IPS-15b (cell line): ENCODE measurements at regions not wholly inside any gene's neighbourhood (a gene's known extent, or its start where the extent isn't known, plus 50 kb on each side); places are given as distances from the start of the nearest gene placed in this dataset.

Experiments used
- H3K27me3 ChIP-seq: one replicate; pipeline ENCODE4 v1.6.1; 2013; ENCODE audit warnings: low read length; ENCODE audit not compliant: control insufficient read depth, insufficient read depth
- H3K36me3 ChIP-seq: one replicate; pipeline ENCODE4 v1.6.1; 2013; ENCODE audit warnings: low read length; ENCODE audit not compliant: control insufficient read depth, insufficient read depth
- H3K4me1 ChIP-seq: one replicate; pipeline ENCODE4 v1.6.1; 2013; ENCODE audit warnings: mild to moderate bottlenecking, low read length; ENCODE audit not compliant: control insufficient read depth, insufficient read depth
- H3K4me3 ChIP-seq: one replicate; pipeline ENCODE4 v1.5.1; 2013; ENCODE audit warnings: low read depth, low read length
- H3K9ac ChIP-seq: one replicate; pipeline ENCODE4 v1.6.1; 2013; ENCODE audit warnings: low read depth, mild to moderate bottlenecking, low read length
- H3K9me3 ChIP-seq: one replicate; pipeline ENCODE4 v1.6.1; 2013; ENCODE audit warnings: mild to moderate bottlenecking, low read length; ENCODE audit not compliant: control insufficient read depth, insufficient read depth

DNA sequence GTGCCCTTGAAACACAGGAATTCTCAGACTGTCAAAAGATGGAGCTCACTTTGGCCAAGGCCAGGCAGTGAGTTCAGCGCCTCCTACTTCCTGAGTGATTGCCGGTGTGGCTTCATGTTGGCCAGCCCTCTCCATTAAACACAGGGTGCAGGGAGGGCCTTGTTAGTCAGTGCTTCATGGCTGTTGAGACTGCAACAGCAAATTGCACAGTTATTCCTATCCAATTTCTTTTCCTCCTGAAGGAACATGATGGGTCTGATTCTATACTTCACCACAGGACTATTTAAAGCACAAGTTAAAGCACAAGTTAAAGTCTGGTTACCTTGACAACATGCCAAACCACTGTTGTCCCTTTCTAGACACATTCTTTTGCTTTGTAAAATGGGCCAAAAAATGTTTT is 156.6 kb downstream of the SIPA1L2 start:
- Histone ChIP-seq H3K27me3 (peaks cover 15% of the 10 kb centered on the region), H3K9ac (no peak overlapping the region), H3K9me3 (no peaks in the 10 kb centered on the region), H3K4me3 (no peak overlapping the region), H3K36me3 (no peaks in the 10 kb centered on the region), H3K4me1 (peaks cover 4% of the 10 kb centered on the region)

DNA sequence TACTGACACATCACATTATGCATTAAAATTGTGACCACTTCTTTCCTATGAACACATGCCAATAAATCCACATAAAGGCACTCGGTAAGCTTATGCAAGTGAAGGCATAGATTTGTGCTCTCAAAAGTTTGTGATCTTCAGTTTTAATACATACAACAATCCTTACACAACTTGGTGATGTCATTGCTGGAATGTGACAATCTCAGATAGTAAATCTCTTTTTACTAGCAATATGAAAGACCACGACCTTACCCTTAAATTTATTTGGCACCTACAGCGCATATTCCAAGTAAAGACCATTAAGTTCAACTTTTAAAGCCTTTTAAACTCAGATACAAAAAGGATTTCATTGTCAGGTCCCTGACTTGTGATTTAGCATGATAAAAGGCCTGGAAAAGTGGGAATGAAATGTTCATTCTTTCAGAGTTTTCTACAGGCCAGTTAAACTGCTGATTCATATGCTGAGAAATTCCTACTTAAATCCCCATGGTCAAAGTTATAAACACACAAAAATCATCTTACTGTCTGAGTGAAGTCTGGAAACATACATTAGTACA is 157.4 kb downstream of the SIPA1L2 start:
- Histone ChIP-seq H3K4me1 (peaks cover 4% of the 10 kb centered on the region), H3K27me3 (peaks cover 21% of the 10 kb centered on the region), H3K36me3 (no peaks in the 10 kb centered on the region), H3K4me3 (no peak overlapping the region), H3K9ac (no peak overlapping the region), H3K9me3 (no peaks in the 10 kb centered on the region)

DNA sequence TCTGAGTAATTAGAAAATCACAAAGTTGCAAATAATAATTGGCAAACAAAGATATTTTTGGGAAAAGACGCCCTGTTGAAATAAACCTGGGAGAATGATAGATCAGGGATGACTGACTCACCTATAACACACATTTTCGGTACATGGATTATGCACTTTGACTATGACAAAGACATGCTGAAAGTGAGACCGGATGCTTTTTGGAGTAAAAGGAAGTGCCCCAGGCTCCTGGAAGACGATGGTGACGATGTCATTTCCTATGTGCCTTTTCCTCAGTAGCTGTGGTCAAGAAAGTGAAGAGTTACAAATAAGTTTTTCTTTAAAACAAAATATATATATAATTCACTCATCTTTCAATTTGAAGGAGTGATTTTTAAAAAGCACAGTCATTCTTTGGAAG is 158.7 kb downstream of the SIPA1L2 start:
- H3K9me3 ChIP-seq: no peaks in the 10 kb centered on the region
- H3K36me3 ChIP-seq: no peaks in the 10 kb centered on the region
- H3K9ac ChIP-seq: no peak overlapping the region
- H3K4me3 ChIP-seq: no peak overlapping the region
- H3K4me1 ChIP-seq: peaks cover 7% of the 10 kb centered on the region
- H3K27me3 ChIP-seq: peaks cover 31% of the 10 kb centered on the region

DNA sequence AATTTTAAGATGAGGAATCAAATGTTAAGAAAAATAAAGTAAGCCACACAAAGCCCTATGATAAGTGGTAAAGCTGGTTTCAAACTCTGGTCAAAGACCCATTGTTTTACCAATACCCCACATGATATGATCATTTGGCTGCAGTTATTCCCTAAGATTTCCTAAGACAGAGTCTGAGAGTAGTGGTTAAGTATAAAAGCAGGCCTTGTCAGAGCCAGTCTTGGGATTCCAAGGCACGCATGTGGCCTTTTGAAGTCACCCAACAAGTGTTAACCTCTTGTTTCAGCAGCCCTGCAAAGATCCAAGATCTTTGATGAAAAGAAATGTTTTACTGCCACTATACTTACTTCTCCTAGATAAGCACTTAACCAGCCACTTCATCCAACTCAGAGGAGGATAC is 159.2 kb downstream of the SIPA1L2 start:
- Histone ChIP-seq H3K4me3 (no peak overlapping the region), H3K9me3 (no peaks in the 10 kb centered on the region), H3K27me3 (peaks cover 37% of the 10 kb centered on the region), H3K36me3 (no peaks in the 10 kb centered on the region), H3K9ac (no peak overlapping the region), H3K4me1 (peaks cover 7% of the 10 kb centered on the region)

DNA sequence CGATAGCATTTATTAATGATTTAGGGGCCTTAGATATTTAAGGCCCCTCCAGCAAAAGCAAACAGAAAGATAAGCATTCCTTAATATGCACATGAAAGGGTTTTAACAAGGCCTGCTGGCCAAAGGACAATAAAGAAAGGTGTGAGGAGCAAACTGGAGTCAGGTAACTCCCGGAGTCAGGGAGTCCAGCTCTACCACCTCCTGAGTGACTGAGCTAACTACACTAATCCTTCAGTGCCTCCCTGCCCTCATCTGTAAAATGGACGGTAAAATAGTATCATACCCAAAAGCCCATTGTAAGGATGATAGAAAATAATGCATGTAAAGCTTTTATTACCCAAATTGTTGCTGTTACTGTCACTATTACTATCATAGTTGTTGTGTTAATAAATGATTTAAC is 161.7 kb downstream of the SIPA1L2 start:
- peaks cover 3% of the 10 kb centered on the region for H3K4me1 ChIP-seq
- H3K9ac ChIP-seq: no peak overlapping the region
- no peaks in the 10 kb centered on the region for H3K9me3 ChIP-seq
- H3K27me3 ChIP-seq: peaks cover 39% of the 10 kb centered on the region
- H3K36me3 ChIP-seq: no peaks in the 10 kb centered on the region
- H3K4me3 ChIP-seq: no peak overlapping the region

DNA sequence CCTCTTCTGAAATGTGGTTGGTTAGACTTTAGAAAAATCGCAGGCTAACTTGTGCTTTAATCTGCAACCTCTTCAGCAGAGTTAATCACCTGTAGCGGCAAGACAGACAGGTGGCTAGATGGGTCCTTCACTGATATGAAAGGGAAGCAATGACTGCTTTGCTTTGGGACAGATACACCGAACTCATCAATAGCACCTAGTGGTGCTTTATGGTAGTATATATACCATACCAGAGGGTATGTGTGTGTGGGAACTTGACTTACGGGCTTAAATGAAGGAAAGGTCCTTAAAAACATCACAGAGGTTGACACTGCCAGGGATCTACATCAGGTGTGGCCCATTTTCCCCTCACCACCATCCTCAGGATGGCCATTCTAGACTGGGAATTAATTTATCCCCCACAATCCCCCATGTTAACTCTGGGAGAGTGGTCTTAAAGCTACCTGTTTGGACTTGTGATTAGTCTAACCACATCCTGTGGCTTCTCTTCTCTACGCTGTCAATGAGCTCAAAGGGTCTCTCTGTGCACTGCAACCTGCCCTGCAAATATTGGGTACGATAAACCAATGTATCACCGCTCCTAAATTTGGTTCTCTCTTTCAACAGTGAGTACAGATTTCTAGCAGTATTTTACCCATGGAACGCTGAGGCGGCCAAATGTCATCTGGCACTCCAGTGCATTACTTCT is 162.7 kb downstream of the SIPA1L2 start:
- Histone ChIP-seq H3K36me3 (no peaks in the 10 kb centered on the region), H3K9ac (no peak overlapping the region), H3K4me3 (no peak overlapping the region), H3K9me3 (no peaks in the 10 kb centered on the region), H3K4me1 (peaks cover 3% of the 10 kb centered on the region), H3K27me3 (peaks cover 39% of the 10 kb centered on the region)

DNA sequence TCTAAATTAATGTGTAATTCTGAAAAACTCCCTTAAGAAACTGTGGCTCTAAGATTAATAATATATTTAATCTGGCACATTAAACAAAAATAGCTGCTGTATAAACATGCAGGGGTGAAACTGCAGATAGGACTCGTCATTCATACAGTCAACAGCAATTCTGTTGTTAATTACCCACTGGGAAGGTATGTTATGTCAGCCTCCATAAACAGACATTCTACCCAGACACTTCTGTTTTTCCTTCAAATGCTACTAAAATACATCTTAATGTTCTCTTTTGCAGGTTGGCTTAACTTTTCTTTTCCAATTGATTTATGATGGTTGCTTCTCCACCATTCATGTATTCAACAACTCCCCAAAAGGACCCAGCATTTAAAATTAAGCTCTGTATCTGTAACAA is 165.6 kb downstream of the SIPA1L2 start:
- Histone ChIP-seq H3K4me3 (no peak overlapping the region), H3K4me1 (peaks cover 3% of the 10 kb centered on the region), H3K9ac (no peak overlapping the region), H3K36me3 (no peaks in the 10 kb centered on the region), H3K9me3 (no peaks in the 10 kb centered on the region), H3K27me3 (peaks cover 34% of the 10 kb centered on the region)

DNA sequence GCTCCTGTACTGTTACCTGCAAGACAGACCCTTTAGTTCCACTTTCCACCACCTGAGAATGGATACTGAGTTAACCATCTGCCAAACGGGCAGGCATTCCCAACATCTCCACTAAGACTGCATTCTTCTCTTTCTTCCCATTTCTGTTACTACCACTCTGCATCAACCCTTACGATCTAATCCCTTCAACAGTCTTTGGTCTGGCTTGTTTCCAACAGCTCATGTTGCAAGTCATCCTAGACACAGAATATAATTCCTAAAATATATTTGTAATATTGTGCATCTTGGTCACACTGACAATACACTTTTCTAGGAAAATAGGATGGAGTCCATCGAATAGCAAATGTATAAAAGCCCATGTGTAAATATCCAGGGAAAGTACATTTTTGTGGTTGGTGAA is 166.7 kb downstream of the SIPA1L2 start:
- peaks cover 23% of the 10 kb centered on the region for H3K27me3 ChIP-seq
- H3K4me3 ChIP-seq: no peak overlapping the region
- peaks cover 3% of the 10 kb centered on the region for H3K4me1 ChIP-seq
- no peak overlapping the region for H3K9ac ChIP-seq
- H3K9me3 ChIP-seq: no peaks in the 10 kb centered on the region
- no peaks in the 10 kb centered on the region for H3K36me3 ChIP-seq

DNA sequence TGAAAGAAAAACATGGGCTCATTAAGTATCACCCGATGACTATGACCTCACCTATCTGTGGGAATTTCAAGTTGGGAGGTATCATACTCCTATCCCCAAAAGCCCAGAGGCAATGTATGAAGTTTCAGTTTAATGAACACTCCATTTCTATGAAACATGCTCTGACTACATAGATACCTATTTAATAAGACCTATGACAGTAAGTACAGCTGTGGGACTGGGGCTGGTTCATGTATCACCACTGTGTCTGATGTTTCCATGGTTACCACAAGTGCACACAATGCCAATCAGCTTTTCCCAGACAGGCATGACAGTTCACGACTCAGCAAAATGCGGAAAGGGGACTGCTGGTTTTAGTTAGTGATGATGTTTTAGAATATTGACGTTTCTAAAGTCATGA is 167.7 kb downstream of the SIPA1L2 start:
- Histone ChIP-seq H3K4me3 (no peak overlapping the region), H3K36me3 (no peaks in the 10 kb centered on the region), H3K9ac (no peak overlapping the region)

DNA sequence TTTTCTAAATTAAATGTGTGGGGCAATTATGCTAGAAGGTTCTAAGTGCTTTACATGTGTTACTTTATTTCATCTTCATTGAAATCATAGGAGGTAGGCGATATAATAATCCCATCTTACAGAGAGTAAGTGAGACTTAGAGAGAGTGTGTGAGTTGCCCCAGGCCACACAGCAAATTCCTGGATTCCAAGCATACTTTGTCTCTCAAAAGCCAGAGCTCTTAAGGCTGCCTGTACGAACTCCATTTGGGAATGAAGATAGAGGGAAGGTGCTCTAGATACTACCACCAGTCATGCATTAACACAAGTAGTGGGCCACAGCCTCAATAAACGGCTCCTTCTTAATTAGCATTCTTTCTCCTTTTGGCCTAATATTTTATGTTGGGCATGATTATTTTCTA is 170.1 kb downstream of the SIPA1L2 start:
- Histone ChIP-seq H3K4me3 (no peak overlapping the region), H3K27me3 (no peaks in the 10 kb centered on the region), H3K9me3 (no peaks in the 10 kb centered on the region), H3K9ac (no peak overlapping the region), H3K4me1 (peaks cover 4% of the 10 kb centered on the region), H3K36me3 (no peaks in the 10 kb centered on the region)

More for the DNA sequence above, 167.7 kb downstream of the SIPA1L2 start:
- Histone ChIP-seq H3K27me3 (peaks cover 14% of the 10 kb centered on the region), H3K9me3 (no peaks in the 10 kb centered on the region), H3K4me1 (peaks cover 3% of the 10 kb centered on the region)

DNA sequence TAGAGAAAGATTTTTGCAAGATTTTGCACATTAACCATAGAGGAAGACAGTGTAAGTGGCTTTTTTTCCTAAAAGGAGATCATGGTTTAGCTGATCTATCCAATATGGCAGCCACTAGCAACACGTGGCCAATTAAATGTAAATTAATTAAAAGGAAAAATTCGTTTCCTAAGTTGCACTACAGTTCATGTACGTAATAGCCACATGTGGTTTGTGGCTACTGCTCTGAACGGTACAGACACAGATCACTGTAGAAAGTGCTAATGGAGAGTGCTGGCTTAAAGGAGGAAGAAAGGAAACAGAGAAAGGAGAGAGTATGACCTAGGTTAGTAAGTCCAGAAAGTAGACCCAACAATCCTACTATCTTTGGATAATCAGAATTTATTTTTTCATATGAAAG is 170.8 kb downstream of the SIPA1L2 start:
- Histone ChIP-seq H3K9me3 (no peaks in the 10 kb centered on the region), H3K4me3 (no peak overlapping the region), H3K36me3 (no peaks in the 10 kb centered on the region), H3K9ac (no peak overlapping the region), H3K27me3 (no peaks in the 10 kb centered on the region), H3K4me1 (peaks cover 4% of the 10 kb centered on the region)

DNA sequence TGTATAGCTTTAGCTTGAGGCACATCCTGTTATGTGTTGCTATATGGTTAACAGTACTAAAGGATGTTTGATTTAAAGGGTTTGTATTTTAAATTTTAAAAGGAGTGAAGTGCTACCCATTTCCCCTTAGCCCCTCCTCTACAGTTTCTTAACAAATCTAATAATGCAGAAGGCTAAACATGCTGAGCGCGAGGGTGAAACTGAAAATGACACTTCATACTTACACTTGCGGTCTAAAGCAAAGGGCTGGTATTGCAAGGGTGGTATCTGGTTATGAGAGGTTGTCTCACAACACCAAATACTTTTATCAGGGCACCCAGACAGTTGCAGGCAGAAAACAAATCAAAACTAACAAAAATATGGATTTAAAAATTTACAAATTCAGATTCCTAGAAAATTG is 172.3 kb downstream of the SIPA1L2 start:
- H3K9me3 ChIP-seq: no peaks in the 10 kb centered on the region
- no peak overlapping the region for H3K4me3 ChIP-seq
- H3K4me1 ChIP-seq: peaks cover 4% of the 10 kb centered on the region
- H3K9ac ChIP-seq: no peak overlapping the region
- H3K36me3 ChIP-seq: no peaks in the 10 kb centered on the region
- H3K27me3 ChIP-seq: no peaks in the 10 kb centered on the region
